NCI-H146 (cell line): ENCODE measurements at regions not wholly inside any gene's neighbourhood (a gene's known extent, or its start where the extent isn't known, plus 50 kb on each side); places are given as distances from the start of the nearest gene placed in this dataset.
"Not testable (repeated sequence)": the region's sequence is repeated elsewhere in the genome, so short reads cannot be mapped to it uniquely, and the experiment has no call there.

Experiments used
- DNase-seq: peaks from one replicate; lab custom pipeline; 2025; lab: John Stamatoyannopoulos, UW

GRCh38 chr10:63848871-63849270 lies 327.7 kb downstream of the REEP3 start:
- DNase-seq, result not testable (repeated sequence)

GRCh38 chr10:63862860-63863259 lies 341.7 kb downstream of the REEP3 start:
- DNase-seq, result no peak

GRCh38 chr10:63865210-63865609 lies 344.0 kb downstream of the REEP3 start:
- DNase-seq, result no peak

GRCh38 chr10:63866075-63866746 lies 345.0 kb downstream of the REEP3 start:
- no peak for DNase-seq

- DNase-seq, result no peak
Observed at GRCh38 chr10:63866747-63867140, 345.5 kb downstream of the REEP3 start.

GRCh38 chr10:63878428-63878827 lies 357.2 kb downstream of the REEP3 start:
- DNase-seq, result no peak

- peak; percentile 2 for DNase-seq
Observed at GRCh38 chr10:63883861-63884260, 362.7 kb downstream of the REEP3 start.

- DNase-seq, result no peak
Observed at GRCh38 chr10:63884426-63884825, 363.2 kb downstream of the REEP3 start.

- DNase-seq, result no peak
Observed at GRCh38 chr10:63885156-63885555, 364.0 kb downstream of the REEP3 start.

- DNase-seq, result no peak
Observed at GRCh38 chr10:63886281-63887022, 365.3 kb downstream of the REEP3 start.

- peak; percentile 39 for DNase-seq
Observed at GRCh38 chr10:63887023-63887589, 365.9 kb downstream of the REEP3 start.

GRCh38 chr10:63887600-63888370 lies 366.6 kb downstream of the REEP3 start:
- no peak for DNase-seq

- no peak for DNase-seq
Observed at GRCh38 chr10:63889803-63890202, 368.6 kb downstream of the REEP3 start.

GRCh38 chr10:63896992-63897391 lies 375.8 kb downstream of the REEP3 start:
- no peak for DNase-seq

GRCh38 chr10:63899673-63900300 lies 378.6 kb downstream of the REEP3 start:
- no peak for DNase-seq

- DNase-seq, result no peak
Observed at GRCh38 chr10:63901228-63901627, 380.0 kb downstream of the REEP3 start.

- no peak for DNase-seq
Observed at GRCh38 chr10:63901881-63902280, 380.7 kb downstream of the REEP3 start.

- DNase-seq, result no peak
Observed at GRCh38 chr10:63910806-63911205, 389.6 kb downstream of the REEP3 start.

GRCh38 chr10:63915240-63915639 lies 394.0 kb downstream of the REEP3 start:
- no peak for DNase-seq

GRCh38 chr10:63917363-63917762 lies 396.2 kb downstream of the REEP3 start:
- no peak for DNase-seq

GRCh38 chr10:63919575-63920279 lies 398.5 kb downstream of the REEP3 start:
- no peak for DNase-seq
